ENCODE measurements at regions not wholly inside any gene's neighbourhood (a gene's known extent, or its start where the extent isn't known, plus 50 kb on each side); places are given as distances from the start of the nearest gene placed in this dataset.

DNA sequence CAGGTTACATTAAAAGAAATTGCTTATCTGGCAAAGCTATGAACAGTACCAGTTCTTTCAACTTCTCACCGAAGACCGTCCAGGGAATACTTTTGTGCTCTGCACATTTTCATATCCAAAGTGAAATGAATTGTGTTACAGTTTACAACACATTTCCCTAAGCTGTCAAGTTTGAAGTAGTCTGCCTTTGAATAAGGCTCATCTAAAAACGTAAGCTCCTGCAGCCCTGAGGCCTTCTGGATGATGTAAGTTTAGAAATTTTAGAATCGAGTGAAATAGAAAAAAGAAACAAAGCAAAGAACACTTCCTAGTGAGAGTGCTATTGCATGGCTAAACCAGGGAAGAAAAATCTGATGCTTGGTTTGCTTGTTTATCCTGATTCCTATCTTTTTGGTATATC is 653.8 kb downstream of the MMUT start:
- H3K36me3 Mint-ChIP-seq (ENCODE audit: low read depth), result no peaks in the 10 kb centered on the region
- H3K4me3 Mint-ChIP-seq (ENCODE audit: low read depth), result no peak overlapping the region
- H3K27ac Mint-ChIP-seq, result no peak overlapping the region
- no peaks in the 10 kb centered on the region for H3K9me3 Mint-ChIP-seq
- H3K27me3 Mint-ChIP-seq (ENCODE audit: low read depth), result no peaks in the 10 kb centered on the region
- H3K4me1 Mint-ChIP-seq (ENCODE audit: low read depth), result no peaks in the 10 kb centered on the region
- no peak for DNase-seq (ENCODE audit: low spot score)
- intact Hi-C loops (cut with micrococcal nuclease), result no loop called here

DNA sequence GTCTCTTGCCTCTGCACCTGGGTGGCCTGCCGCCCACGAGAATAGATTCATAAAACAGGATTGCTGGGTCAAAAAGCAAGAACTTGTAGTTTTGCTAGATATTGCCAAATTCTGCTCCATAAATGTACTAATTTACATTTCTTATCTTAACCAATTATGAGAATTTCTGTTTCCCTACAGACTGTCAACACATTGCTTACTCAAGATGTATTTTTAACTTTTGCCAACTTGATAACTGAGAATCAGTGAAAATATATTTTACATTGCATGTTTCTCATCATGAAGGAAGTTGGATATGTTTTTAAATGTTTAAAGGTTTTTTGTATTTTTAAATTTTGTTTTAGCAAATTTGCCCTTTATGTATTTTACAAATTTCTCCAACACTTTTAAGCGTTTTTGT is 664.8 kb downstream of the MMUT start:
- DNase-seq (ENCODE audit: low spot score), result no peak
- Mint-ChIP-seq H3K36me3 (ENCODE audit: low read depth) (no peaks in the 10 kb centered on the region), H3K27ac (no peak overlapping the region), H3K4me3 (ENCODE audit: low read depth) (no peak overlapping the region), H3K9me3 (peaks cover under 1% of the 10 kb centered on the region), H3K4me1 (ENCODE audit: low read depth) (no peaks in the 10 kb centered on the region), H3K27me3 (ENCODE audit: low read depth) (no peaks in the 10 kb centered on the region)
- intact Hi-C loops (cut with micrococcal nuclease), result no loop called here

GRCh38 chr6:48782225-48782624 is 671.2 kb upstream of the PTCHD4 start:
- Mint-ChIP-seq H3K27me3 (ENCODE audit: low read depth) (no peaks in the 10 kb centered on the region), H3K4me1 (ENCODE audit: low read depth) (no peaks in the 10 kb centered on the region), H3K4me3 (ENCODE audit: low read depth) (no peak overlapping the region), H3K9me3 (peaks cover 10% of the 10 kb centered on the region), H3K27ac (no peak overlapping the region), H3K36me3 (ENCODE audit: low read depth) (no peaks in the 10 kb centered on the region)
- DNase-seq (ENCODE audit: low spot score), result no peak
- intact Hi-C loops (cut with micrococcal nuclease), result no loop called here

DNA sequence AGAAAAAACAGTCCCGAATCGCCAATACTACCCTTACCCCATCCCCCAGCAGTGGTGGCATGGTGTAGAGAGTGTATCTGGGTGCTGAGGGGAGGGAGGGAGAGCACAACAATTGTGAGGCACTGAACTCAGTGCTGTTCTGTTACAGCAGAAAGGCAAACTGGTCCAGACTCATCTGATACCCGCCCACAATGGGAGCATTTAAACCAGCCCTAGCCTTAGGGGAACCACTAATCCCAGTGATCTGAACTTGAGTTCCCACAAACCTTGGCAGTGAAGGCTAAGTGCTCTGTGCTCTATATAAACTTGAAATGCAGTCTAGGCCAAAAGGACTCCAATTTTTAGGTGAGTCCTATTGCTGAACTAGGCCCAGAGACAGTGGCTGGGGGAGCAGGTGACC is 666.4 kb upstream of the PTCHD4 start:
- Mint-ChIP-seq H3K4me1 (ENCODE audit: low read depth) (no peaks in the 10 kb centered on the region), H3K4me3 (ENCODE audit: low read depth) (no peak overlapping the region), H3K9me3 (peaks cover 5% of the 10 kb centered on the region), H3K36me3 (ENCODE audit: low read depth) (no peaks in the 10 kb centered on the region), H3K27ac (no peak overlapping the region), H3K27me3 (ENCODE audit: low read depth) (no peaks in the 10 kb centered on the region)
- no peak for DNase-seq (ENCODE audit: low spot score)
- intact Hi-C loops (cut with micrococcal nuclease), result no loop called here

DNA sequence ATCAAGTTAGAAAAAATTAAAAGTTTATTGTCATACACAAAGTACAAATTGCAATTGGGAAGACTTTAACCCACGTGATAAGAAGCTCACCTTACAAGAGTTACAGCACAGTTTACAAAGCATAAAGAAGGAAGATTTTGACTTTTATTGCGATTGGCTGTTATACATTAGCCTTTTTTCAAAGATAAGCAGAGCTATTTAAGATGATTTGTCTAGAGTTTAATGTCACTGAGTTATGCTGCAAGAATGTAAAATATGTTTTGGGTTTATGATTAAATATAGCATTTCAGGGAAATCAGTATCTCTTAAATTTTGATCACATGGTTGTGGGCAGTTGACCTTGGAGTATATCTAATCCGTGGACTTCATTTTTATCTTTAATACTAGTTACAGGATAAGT is 664.2 kb upstream of the PTCHD4 start:
- no peak for DNase-seq (ENCODE audit: low spot score)
- Mint-ChIP-seq H3K4me1 (ENCODE audit: low read depth) (no peaks in the 10 kb centered on the region), H3K36me3 (ENCODE audit: low read depth) (no peaks in the 10 kb centered on the region), H3K27me3 (ENCODE audit: low read depth) (no peaks in the 10 kb centered on the region), H3K27ac (no peak overlapping the region), H3K9me3 (no peaks in the 10 kb centered on the region), H3K4me3 (ENCODE audit: low read depth) (no peak overlapping the region)
- intact Hi-C loops (cut with micrococcal nuclease), result no loop called here

- DNase-seq (ENCODE audit: low spot score), result no peak
- Mint-ChIP-seq H3K4me1 (ENCODE audit: low read depth) (no peaks in the 10 kb centered on the region), H3K27me3 (ENCODE audit: low read depth) (no peaks in the 10 kb centered on the region), H3K4me3 (ENCODE audit: low read depth) (no peak overlapping the region), H3K27ac (no peak overlapping the region), H3K36me3 (ENCODE audit: low read depth) (no peaks in the 10 kb centered on the region), H3K9me3 (no peaks in the 10 kb centered on the region)
- intact Hi-C loops (cut with micrococcal nuclease), result no loop called here
Observed at GRCh38 chr6:48774276-48774675, 663.3 kb upstream of the PTCHD4 start.

DNA sequence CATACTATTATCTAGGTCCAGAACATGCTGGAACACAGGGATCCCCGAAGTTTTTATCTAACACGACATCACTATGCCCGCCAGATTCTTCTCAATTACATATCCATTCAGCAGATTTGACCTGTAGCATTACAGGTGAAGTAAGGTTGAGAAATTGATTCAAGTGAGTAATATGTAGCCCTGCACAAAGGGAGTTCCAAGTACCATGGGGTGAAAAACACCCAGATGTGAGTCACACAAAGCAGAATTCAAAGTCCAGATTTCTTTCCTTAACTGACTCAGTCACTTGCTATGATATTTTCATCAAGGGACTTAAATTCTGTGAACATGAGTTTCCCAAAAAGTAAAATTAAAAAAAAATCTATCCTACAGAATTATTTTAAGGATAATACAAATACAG is 655.4 kb upstream of the PTCHD4 start:
- Mint-ChIP-seq H3K4me1 (ENCODE audit: low read depth) (no peaks in the 10 kb centered on the region), H3K4me3 (ENCODE audit: low read depth) (no peak overlapping the region), H3K9me3 (no peaks in the 10 kb centered on the region), H3K27me3 (ENCODE audit: low read depth) (no peaks in the 10 kb centered on the region), H3K27ac (no peak overlapping the region), H3K36me3 (ENCODE audit: low read depth) (no peaks in the 10 kb centered on the region)
- no peak for DNase-seq (ENCODE audit: low spot score)
- intact Hi-C loops (cut with micrococcal nuclease), result loop anchor here (5.0 kb wide), 1 partner anchor 979 kb away; no protein-coding TSS in a partner anchor

DNA sequence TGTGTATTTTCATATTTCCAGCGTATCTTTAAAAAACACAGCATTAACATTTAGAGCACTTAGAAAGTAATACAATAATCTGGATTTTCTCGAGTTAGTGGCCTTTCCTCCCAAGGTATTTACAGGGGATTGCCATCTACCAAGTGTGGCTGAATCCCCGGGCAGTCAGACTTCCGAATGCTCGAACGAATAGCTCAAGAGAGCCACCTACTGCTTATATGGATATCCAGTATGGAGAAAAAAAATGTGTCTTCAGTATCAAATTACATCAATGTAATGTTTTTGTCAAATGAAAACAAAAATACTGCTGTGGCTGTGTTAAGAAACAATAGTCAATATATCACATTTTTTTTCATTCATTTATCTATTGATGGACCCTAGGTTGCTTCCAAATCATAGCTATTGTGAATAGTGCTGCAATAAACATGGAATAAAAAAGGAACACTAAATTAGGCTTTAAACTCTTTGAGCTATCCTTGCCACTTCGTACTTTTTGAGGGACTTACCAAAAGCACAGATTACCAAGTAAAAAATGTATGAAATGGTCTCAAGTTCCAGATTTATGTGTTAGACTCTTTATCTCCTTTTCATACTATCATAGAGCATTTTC is 654.5 kb upstream of the PTCHD4 start:
- intact Hi-C loops (cut with micrococcal nuclease), result loop anchor here (5.0 kb wide), 1 partner anchor 978 kb away; no protein-coding TSS in a partner anchor
- Mint-ChIP-seq H3K4me3 (ENCODE audit: low read depth) (no peak overlapping the region), H3K27me3 (ENCODE audit: low read depth) (no peaks in the 10 kb centered on the region), H3K9me3 (peaks cover under 1% of the 10 kb centered on the region), H3K27ac (no peak overlapping the region), H3K36me3 (ENCODE audit: low read depth) (no peaks in the 10 kb centered on the region), H3K4me1 (ENCODE audit: low read depth) (no peaks in the 10 kb centered on the region)
- DNase-seq (ENCODE audit: low spot score), result no peak

DNA sequence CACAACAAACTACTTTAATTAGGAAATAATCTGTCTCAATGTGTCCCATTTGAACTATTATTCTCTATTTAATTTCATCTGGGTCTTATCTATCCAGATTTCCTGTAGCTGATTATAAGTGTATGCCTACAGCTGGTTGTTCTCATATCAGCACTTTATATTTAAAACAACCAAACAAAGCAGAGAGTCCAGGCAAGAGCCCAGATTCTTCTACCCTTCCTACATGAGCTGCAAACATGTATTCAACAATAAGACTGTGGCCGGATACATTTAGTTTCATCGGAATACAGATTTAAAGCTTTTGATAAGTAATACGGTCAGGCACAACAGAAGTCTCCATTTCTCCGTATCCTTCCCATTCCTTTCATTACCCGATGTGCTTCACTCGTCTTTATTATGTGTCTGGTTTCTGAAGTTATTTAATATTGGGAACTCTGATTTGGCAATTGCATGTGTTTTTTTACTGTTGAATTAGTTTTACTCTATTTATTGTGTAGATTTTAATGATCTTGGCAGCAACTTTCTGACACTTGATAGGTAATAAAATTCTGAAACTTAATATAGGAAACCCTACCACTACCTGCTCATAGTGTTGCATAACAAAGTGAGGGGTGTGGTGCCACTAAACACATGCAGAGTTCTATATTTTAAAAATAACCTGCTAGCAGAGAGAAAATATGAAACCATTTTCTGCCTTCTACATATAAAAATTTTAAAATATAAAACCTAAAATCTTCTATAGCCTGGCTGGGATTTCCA is 653.5 kb upstream of the PTCHD4 start:
- no peak overlapping the region for H3K27ac Mint-ChIP-seq
- no peaks in the 10 kb centered on the region for H3K4me1 Mint-ChIP-seq (ENCODE audit: low read depth)
- peaks cover 7% of the 10 kb centered on the region for H3K9me3 Mint-ChIP-seq
- H3K36me3 Mint-ChIP-seq (ENCODE audit: low read depth), result no peaks in the 10 kb centered on the region
- DNase-seq (ENCODE audit: low spot score), result no peak
- no peaks in the 10 kb centered on the region for H3K27me3 Mint-ChIP-seq (ENCODE audit: low read depth)
- intact Hi-C loops (cut with micrococcal nuclease), result loop anchor here (5.0 kb wide), 1 partner anchor 977 kb away; no protein-coding TSS in a partner anchor
- H3K4me3 Mint-ChIP-seq (ENCODE audit: low read depth), result no peak overlapping the region

DNA sequence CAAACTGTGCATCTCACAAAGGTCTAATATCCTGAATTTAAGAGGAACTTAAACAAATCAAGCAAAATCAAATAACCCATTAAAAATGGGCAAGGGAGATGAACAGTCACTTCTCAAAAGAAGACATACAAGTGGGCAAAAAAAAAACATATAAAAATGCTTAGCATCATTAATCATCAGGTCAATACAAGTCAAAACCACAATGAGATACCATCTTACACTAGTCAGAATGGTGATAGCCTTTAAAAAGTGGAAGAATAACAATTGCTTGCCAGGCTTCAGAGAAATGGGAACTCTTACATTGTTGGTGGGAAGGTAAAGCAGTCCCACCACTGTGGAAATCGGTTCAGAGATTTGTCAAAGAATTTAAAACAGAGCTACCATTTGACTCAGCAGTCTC is 646.7 kb upstream of the PTCHD4 start:
- no peak for DNase-seq (ENCODE audit: low spot score)
- no peak overlapping the region for H3K27ac Mint-ChIP-seq
- peaks cover 13% of the 10 kb centered on the region for H3K9me3 Mint-ChIP-seq
- H3K27me3 Mint-ChIP-seq (ENCODE audit: low read depth), result no peaks in the 10 kb centered on the region
- no peaks in the 10 kb centered on the region for H3K4me1 Mint-ChIP-seq (ENCODE audit: low read depth)
- no peaks in the 10 kb centered on the region for H3K36me3 Mint-ChIP-seq (ENCODE audit: low read depth)
- intact Hi-C loops (cut with micrococcal nuclease), result no loop called here
- no peak overlapping the region for H3K4me3 Mint-ChIP-seq (ENCODE audit: low read depth)

DNA sequence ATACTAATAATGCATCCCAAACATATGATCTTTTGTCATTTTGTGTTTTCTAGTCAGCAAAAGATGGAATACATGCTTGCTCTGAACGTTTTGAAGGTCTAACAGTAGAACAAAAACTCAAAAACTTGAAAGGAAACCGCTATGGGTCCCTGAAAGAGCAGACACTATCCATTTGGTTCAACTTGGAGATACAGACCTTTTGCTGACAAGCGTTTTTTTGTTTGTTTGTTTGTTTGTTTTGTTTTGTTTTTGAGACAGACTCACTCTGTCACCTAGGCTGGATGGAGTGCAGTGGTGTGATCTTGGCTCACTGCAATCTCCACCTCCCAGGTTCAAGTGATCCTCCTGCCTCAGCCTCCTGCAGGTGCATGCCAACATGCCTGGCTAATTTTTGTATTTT is 644.3 kb upstream of the PTCHD4 start:
- Mint-ChIP-seq H3K4me3 (ENCODE audit: low read depth) (no peak overlapping the region), H3K9me3 (peaks cover 10% of the 10 kb centered on the region), H3K27ac (no peak overlapping the region), H3K4me1 (ENCODE audit: low read depth) (no peaks in the 10 kb centered on the region), H3K27me3 (ENCODE audit: low read depth) (no peaks in the 10 kb centered on the region), H3K36me3 (ENCODE audit: low read depth) (no peaks in the 10 kb centered on the region)
- intact Hi-C loops (cut with micrococcal nuclease), result no loop called here
- DNase-seq (ENCODE audit: low spot score), result no peak

GRCh38 chr6:48754641-48755040 is 643.6 kb upstream of the PTCHD4 start:
- Mint-ChIP-seq H3K27ac (no peak overlapping the region), H3K36me3 (ENCODE audit: low read depth) (no peaks in the 10 kb centered on the region), H3K4me1 (ENCODE audit: low read depth) (no peaks in the 10 kb centered on the region), H3K27me3 (ENCODE audit: low read depth) (no peaks in the 10 kb centered on the region), H3K4me3 (ENCODE audit: low read depth) (no peak overlapping the region), H3K9me3 (peaks cover 6% of the 10 kb centered on the region)
- intact Hi-C loops (cut with micrococcal nuclease), result no loop called here
- DNase-seq (ENCODE audit: low spot score), result no peak

DNA sequence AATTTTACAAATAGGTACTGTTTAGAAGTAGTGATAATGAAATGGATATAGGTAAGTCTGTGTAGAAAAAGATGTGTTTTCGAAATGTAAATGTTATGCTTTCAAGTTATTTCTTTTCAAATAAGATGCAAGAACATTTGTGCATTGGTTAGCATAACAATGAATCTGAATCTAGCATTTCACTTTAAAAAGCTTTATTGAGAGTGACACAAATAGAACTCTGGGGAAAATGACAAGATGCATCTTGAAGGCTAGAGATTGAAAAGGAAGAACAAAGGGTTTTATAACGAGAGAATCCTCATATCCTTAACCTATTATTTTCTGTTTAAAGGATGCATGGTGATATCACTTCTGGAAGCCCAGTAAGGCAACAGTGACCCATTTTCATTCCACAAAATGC is 639.9 kb upstream of the PTCHD4 start:
- H3K4me1 Mint-ChIP-seq (ENCODE audit: low read depth), result no peaks in the 10 kb centered on the region
- intact Hi-C loops (cut with micrococcal nuclease), result no loop called here
- peaks cover 10% of the 10 kb centered on the region for H3K9me3 Mint-ChIP-seq
- no peak overlapping the region for H3K4me3 Mint-ChIP-seq (ENCODE audit: low read depth)
- no peaks in the 10 kb centered on the region for H3K27me3 Mint-ChIP-seq (ENCODE audit: low read depth)
- H3K36me3 Mint-ChIP-seq (ENCODE audit: low read depth), result no peaks in the 10 kb centered on the region
- DNase-seq (ENCODE audit: low spot score), result no peak
- no peak overlapping the region for H3K27ac Mint-ChIP-seq
